Astrocyte (in vitro differentiated cells and primary cell): ENCODE measurements at regions not wholly inside any gene's neighbourhood (a gene's known extent, or its start where the extent isn't known, plus 50 kb on each side); places are given as distances from the start of the nearest gene placed in this dataset.

Source experiments
- DNase-seq: peaks from one replicate; pipeline ENCODE4 v3.0.0-alpha.2; 2010; ENCODE audit warnings: low read depth
- FAIRE-seq: peaks from 2 replicates; lab custom pipeline; 2011; peaks lifted over from hg19 to GRCh38; lab: Jason Lieb, UNC
- H2AFZ ChIP-seq: 2 replicates; pipeline ENCODE4 v1.6.0; 2012; ENCODE audit warnings: low read depth, low read length, inconsistent platforms
- H3K27ac ChIP-seq: 2 replicates; pipeline ENCODE4 v1.5.1; 2011; ENCODE audit warnings: low read depth, low read length, inconsistent platforms
- H3K27me3 ChIP-seq: 2 replicates; pipeline ENCODE4 v1.6.0; 2011; ENCODE audit warnings: low read length, inconsistent platforms; ENCODE audit not compliant: insufficient read depth
- H3K36me3 ChIP-seq: 2 replicates; pipeline ENCODE4 v1.5.1; 2011; ENCODE audit warnings: low read length, inconsistent platforms; ENCODE audit not compliant: insufficient read depth
- H3K4me1 ChIP-seq: 2 replicates; pipeline ENCODE4 v1.5.1; 2011; ENCODE audit warnings: low read length, inconsistent platforms; ENCODE audit not compliant: insufficient read depth
- H3K4me2 ChIP-seq: 2 replicates; pipeline ENCODE4 v1.6.0; 2012; ENCODE audit warnings: low read length, inconsistent platforms
- H3K4me3 ChIP-seq: 2 replicates; pipeline ENCODE4 v1.5.1; 2011; ENCODE audit warnings: low read depth, mild to moderate bottlenecking, low read length, inconsistent platforms; ENCODE audit not compliant: insufficient read depth
- H3K79me2 ChIP-seq: 2 replicates; pipeline ENCODE4 v1.6.0; 2012; ENCODE audit warnings: mild to moderate bottlenecking, low read length, inconsistent platforms; ENCODE audit not compliant: insufficient read depth
- H3K9ac ChIP-seq: 2 replicates; pipeline ENCODE4 v1.6.0; 2012; ENCODE audit warnings: mild to moderate bottlenecking, low read length, inconsistent platforms
- H3K9me3 ChIP-seq: 2 replicates; pipeline ENCODE4 v1.5.1; 2012; ENCODE audit warnings: low read depth, mild to moderate bottlenecking, low read length, inconsistent platforms; ENCODE audit not compliant: insufficient read depth
- H4K20me1 ChIP-seq: 2 replicates; pipeline ENCODE4 v1.6.0; 2012; ENCODE audit warnings: low read length, inconsistent platforms; ENCODE audit not compliant: insufficient read depth
- H3K27ac Mint-ChIP-seq: one replicate; pipeline ENCODE4 v1.8.0; 2021; ENCODE audit warnings: mild to moderate bottlenecking, mixed read lengths; ENCODE audit not compliant: unreplicated experiment
- H3K27me3 Mint-ChIP-seq: one replicate; pipeline ENCODE4 v1.8.0; 2021; ENCODE audit warnings: low read depth, mixed read lengths; ENCODE audit not compliant: unreplicated experiment
- H3K36me3 Mint-ChIP-seq: one replicate; pipeline ENCODE4 v1.8.0; 2021; ENCODE audit warnings: low read depth, mixed read lengths; ENCODE audit not compliant: unreplicated experiment
- H3K4me1 Mint-ChIP-seq: one replicate; pipeline ENCODE4 v1.8.0; 2021; ENCODE audit warnings: low read depth, mixed read lengths; ENCODE audit not compliant: unreplicated experiment
- H3K4me3 Mint-ChIP-seq: one replicate; pipeline ENCODE4 v1.8.0; 2021; ENCODE audit warnings: mild to moderate bottlenecking, moderate library complexity, mixed read lengths; ENCODE audit not compliant: unreplicated experiment
- H3K9me3 Mint-ChIP-seq: one replicate; pipeline ENCODE4 v1.8.0; 2021; ENCODE audit warnings: mild to moderate bottlenecking, mixed read lengths; ENCODE audit not compliant: unreplicated experiment
- CTCF ChIP-seq: IDR thresholded peaks from 2 replicates; pipeline ENCODE4 v1.5.1; 2011; ENCODE audit warnings: low read depth, mild to moderate bottlenecking, inconsistent platforms, low read length, moderate library complexity; ENCODE audit not compliant: insufficient read depth
- EZH2 ChIP-seq: IDR thresholded peaks from 2 replicates; pipeline ENCODE4 v1.6.1; 2012; ENCODE audit warnings: mild to moderate bottlenecking, low read length, inconsistent platforms; ENCODE audit not compliant: insufficient read depth

- no peaks in the 10 kb centered on the region for H3K79me2 ChIP-seq
- TF ChIP-seq CTCF (no peak), EZH2 (no peak)
- no peaks in the 10 kb centered on the region for H3K4me1 ChIP-seq
- Mint-ChIP-seq H3K27ac (no peak overlapping the region), H3K36me3 (no peaks in the 10 kb centered on the region), H3K27me3 (no peaks in the 10 kb centered on the region), H3K4me3 (no peak overlapping the region), H3K9me3 (peaks cover 5% of the 10 kb centered on the region), H3K4me1 (no peaks in the 10 kb centered on the region)
- FAIRE-seq (no peak), DNase-seq (no peak)
- no peak overlapping the region for H2AFZ ChIP-seq
- H3K4me3 ChIP-seq = no peak overlapping the region
- H3K36me3 ChIP-seq = no peaks in the 10 kb centered on the region
- H3K27me3 ChIP-seq = no peaks in the 10 kb centered on the region
- H4K20me1 ChIP-seq = no peaks in the 10 kb centered on the region
- peaks cover 2% of the 10 kb centered on the region for H3K9me3 ChIP-seq
- no peak overlapping the region for H3K27ac ChIP-seq
- no peak overlapping the region for H3K9ac ChIP-seq
- H3K4me2 ChIP-seq = no peak overlapping the region
Observed at GRCh38 chr2:4656326-4656725, 953.0 kb downstream of the DCDC2C start.

GRCh38 chr2:4662161-4662779 lies 958.9 kb downstream of the DCDC2C start:
- DNase-seq = no peak
- peak overlapping the region; percentile 60 for H3K27ac Mint-ChIP-seq
- Histone ChIP-seq H3K36me3 (no peaks in the 10 kb centered on the region), H3K27me3 (no peaks in the 10 kb centered on the region), H3K79me2 (no peaks in the 10 kb centered on the region), H2AFZ (no peak overlapping the region), H4K20me1 (no peaks in the 10 kb centered on the region), H3K4me2 (peak overlapping the region; percentile 15), H3K4me3 (no peak overlapping the region), H3K9me3 (no peaks in the 10 kb centered on the region), H3K27ac (peak overlapping the region; percentile 81), H3K4me1 (peaks cover 7% of the 10 kb centered on the region), H3K9ac (peak overlapping the region; percentile 51)
- no peaks in the 10 kb centered on the region for H3K4me1 Mint-ChIP-seq
- FAIRE-seq = no peak
- no peaks in the 10 kb centered on the region for H3K36me3 Mint-ChIP-seq
- no peak overlapping the region for H3K4me3 Mint-ChIP-seq
- peaks cover 6% of the 10 kb centered on the region for H3K9me3 Mint-ChIP-seq
- TF ChIP-seq CTCF = no peak
- no peak for TF ChIP-seq EZH2
- no peaks in the 10 kb centered on the region for H3K27me3 Mint-ChIP-seq

GRCh38 chr2:4668381-4668780 lies 965.0 kb downstream of the DCDC2C start:
- Histone ChIP-seq H3K27ac (no peak overlapping the region), H3K4me2 (no peak overlapping the region), H3K79me2 (no peaks in the 10 kb centered on the region), H3K27me3 (no peaks in the 10 kb centered on the region), H3K4me3 (no peak overlapping the region), H3K9ac (no peak overlapping the region), H3K36me3 (no peaks in the 10 kb centered on the region), H2AFZ (no peak overlapping the region), H4K20me1 (no peaks in the 10 kb centered on the region), H3K9me3 (no peaks in the 10 kb centered on the region), H3K4me1 (peaks cover under 1% of the 10 kb centered on the region)
- DNase-seq = no peak
- no peak for TF ChIP-seq EZH2
- TF ChIP-seq CTCF = no peak
- Mint-ChIP-seq H3K4me3 (no peak overlapping the region), H3K36me3 (no peaks in the 10 kb centered on the region), H3K9me3 (peaks cover 4% of the 10 kb centered on the region), H3K27me3 (no peaks in the 10 kb centered on the region), H3K27ac (no peak overlapping the region), H3K4me1 (peaks cover 3% of the 10 kb centered on the region)
- no peak for FAIRE-seq
